IMR-90 (cell line): ENCODE measurements at regions not wholly inside any gene's neighbourhood (a gene's known extent, or its start where the extent isn't known, plus 50 kb on each side); places are given as distances from the start of the nearest gene placed in this dataset.
"Not testable (repeated sequence)": the region's sequence is repeated elsewhere in the genome, so short reads cannot be mapped to it uniquely, and the experiment has no call there.

ENCODE experiments used
- ATAC-seq: fragments of 200-7000 bp; cut with Tn5 transposase; 2 replicates; pipeline ENCODE4 v1.9.1; 2020; ENCODE audit warnings: low read depth, mild to moderate bottlenecking, moderate library complexity
- BruUV-seq: library from RNA; stranded (reverse); fragments of 400-500 nt; replicated peaks from 2 replicates; lab custom pipeline; 2021; lab: Mats Ljungman, UMichigan
- CTCF ChIA-PET: fragments of 300-600 bp; formaldehyde crosslinking; extraction: SDS; loops from one replicate; lab custom pipeline; 2021; ENCODE audit warnings: antibody characterized with exemption; lab: Yijun Ruan, JAX
- POLR2A ChIA-PET: fragments of 300-600 bp; sonication (Branson Sonifier 250); formaldehyde crosslinking; loops from one replicate; lab custom pipeline; 2022; ENCODE audit warnings: antibody characterized with exemption; ENCODE audit not compliant: unreplicated experiment; lab: Charles Lee
- DNase-seq: peaks from one replicate; pipeline ENCODE4 v3.0.0; 2013
- H2AFZ ChIP-seq: replicated peaks from 2 replicates; pipeline ENCODE3; 2013; ENCODE audit warnings: low read length, mild to moderate bottlenecking; ENCODE audit not compliant: poor library complexity
- H2AK5ac ChIP-seq: 2 replicates; pipeline ENCODE4 v1.6.1; 2013; ENCODE audit warnings: low read depth, low read length, inconsistent platforms
- H2AK9ac ChIP-seq: replicated peaks from 2 replicates; pipeline ENCODE3; 2013; ENCODE audit warnings: mild to moderate bottlenecking, low read depth, low read length, moderate library complexity; ENCODE audit not compliant: poor library complexity
- H2BK120ac ChIP-seq: 2 replicates; pipeline ENCODE4 v1.6.1; 2013; ENCODE audit warnings: low read depth, low read length, inconsistent platforms
- H2BK15ac ChIP-seq: 3 replicates; pipeline ENCODE4 v1.6.1; 2013; ENCODE audit warnings: low read depth, low read length, inconsistent platforms
- H2BK20ac ChIP-seq: 2 replicates; pipeline ENCODE4 v1.6.1; 2013; ENCODE audit warnings: low read depth, mild to moderate bottlenecking, inconsistent platforms, low read length, moderate library complexity
- H2BK5ac ChIP-seq: 2 replicates; pipeline ENCODE4 v1.6.1; 2013; ENCODE audit warnings: mild to moderate bottlenecking, low read depth, low read length, inconsistent platforms; ENCODE audit not compliant: poor library complexity, severe bottlenecking
- H3K14ac ChIP-seq: replicated peaks from 2 replicates; pipeline ENCODE4 v1.6.1; 2013; ENCODE audit warnings: low read depth, low read length, inconsistent platforms
- H3K18ac ChIP-seq: 2 replicates; pipeline ENCODE4 v1.6.1; 2013; ENCODE audit warnings: low read depth, low read length, control low read depth
- H3K23ac ChIP-seq: 2 replicates; pipeline ENCODE4 v1.6.1; 2013; ENCODE audit warnings: low read depth, low read length, inconsistent platforms
- H3K27ac ChIP-seq: 2 replicates; pipeline ENCODE4 v1.5.1; 2013; ENCODE audit warnings: mild to moderate bottlenecking, control low read depth, low read length; ENCODE audit not compliant: insufficient read depth
- H3K27me3 ChIP-seq: 2 replicates; pipeline ENCODE4 v1.6.1; 2013; ENCODE audit warnings: low read length; ENCODE audit not compliant: control insufficient read depth, insufficient read depth
- H3K36me3 ChIP-seq: 2 replicates; pipeline ENCODE4 v1.6.1; 2013; ENCODE audit warnings: low read length, mixed read lengths; ENCODE audit not compliant: control insufficient read depth, insufficient read depth
- H3K4ac ChIP-seq: 2 replicates; pipeline ENCODE4 v1.6.1; 2013; ENCODE audit warnings: low read depth, low read length, inconsistent platforms
- H3K4me1 ChIP-seq: 2 replicates; pipeline ENCODE4 v1.6.1; 2013; ENCODE audit warnings: low read length, mixed read lengths; ENCODE audit not compliant: control insufficient read depth, insufficient read depth
- H3K4me2 ChIP-seq: 2 replicates; pipeline ENCODE4 v1.6.1; 2013; ENCODE audit warnings: low read depth, mild to moderate bottlenecking, control low read depth, low read length, moderate library complexity
- H3K4me3 ChIP-seq: 2 replicates; pipeline ENCODE4 v1.5.1; 2013; ENCODE audit warnings: low read depth, mild to moderate bottlenecking, control low read depth, low read length, moderate library complexity; ENCODE audit not compliant: insufficient read depth
- H3K56ac ChIP-seq: 2 replicates; pipeline ENCODE4 v1.6.1; 2013; ENCODE audit warnings: low read length, inconsistent platforms; ENCODE audit not compliant: insufficient read depth; ENCODE audit errors: extremely low read depth
- H3K79me1 ChIP-seq, 2 experiments: 2 replicates each; pipeline ENCODE4 v1.6.1; 2013; ENCODE audit warnings: low read length in 2 of 2, inconsistent platforms in 1 of 2, low read depth in 1 of 2
- H3K9ac ChIP-seq: 2 replicates; pipeline ENCODE4 v1.6.1; 2013; ENCODE audit warnings: low read depth, low read length, control low read depth
- H3K9me1 ChIP-seq: 2 replicates; pipeline ENCODE4 v1.6.1; 2013; ENCODE audit warnings: low read length, inconsistent platforms; ENCODE audit not compliant: insufficient read depth
- H3K9me3 ChIP-seq: 2 replicates; pipeline ENCODE4 v1.6.1; 2013; ENCODE audit warnings: low read length; ENCODE audit not compliant: control insufficient read depth, insufficient read depth
- H4K20me1 ChIP-seq: 2 replicates; pipeline ENCODE4 v1.6.1; 2013; ENCODE audit warnings: low read length, inconsistent platforms; ENCODE audit not compliant: insufficient read depth
- H4K5ac ChIP-seq: 2 replicates; pipeline ENCODE4 v1.6.1; 2013; ENCODE audit warnings: mild to moderate bottlenecking, low read depth, low read length, control low read depth
- H4K8ac ChIP-seq, 2 experiments: 2 replicates each; pipeline ENCODE4 v1.6.1; 2013; ENCODE audit warnings: low read depth in 2 of 2, low read length in 2 of 2, control low read depth in 1 of 2, inconsistent platforms in 1 of 2
- H4K91ac ChIP-seq: 2 replicates; pipeline ENCODE4 v1.6.1; 2013; ENCODE audit warnings: low read depth, low read length, inconsistent platforms; ENCODE audit not compliant: insufficient read depth
- WGBS, 2 experiments: methylation state at CpG; one replicate each; pipeline versions ENCODE4 v1.1.5 to v1.1.7; 2013; ENCODE audit warnings: missing lambda C conversion rate in 2 of 2; ENCODE audit not compliant: insufficient read length in 1 of 2; ENCODE audit errors: extremely low coverage in 2 of 2; 5-methylcytosine and 5-hydroxymethylcytosine counted together
- dilution Hi-C: fragments of 300-500 bp; cut with HindIII; formaldehyde crosslinking; loops from one replicate; pipeline ENCODE4 v1.14.3; 2018; ENCODE audit warnings: low sequenced_read_pairs; ENCODE audit not compliant: unreplicated experiment
- in situ Hi-C: fragments of 300-500 bp; cut with MboI; formaldehyde crosslinking; loops from 3 replicates; pipeline ENCODE4 v1.14.3; 2019; ENCODE audit warnings: low sequenced_read_pairs, inconsistent platforms, mixed read lengths
- intact Hi-C: fragments of 100-400 bp; cut with micrococcal nuclease; formaldehyde crosslinking; loops from 2 replicates; pipeline ENCODE4 v1.10.0; 2022

GRCh38 chr13:16201202-16201601, 2980.4 kb downstream of the TUBA3C start:
- BruUV-seq: not testable (repeated sequence)

GRCh38 chr13:16160609-16161008, 3021.0 kb downstream of the TUBA3C start:
- H2BK5ac ChIP-seq, CTCF ChIA-PET, H3K27ac ChIP-seq, H3K36me3 ChIP-seq, intact Hi-C loops, H3K4me1 ChIP-seq, H3K9ac ChIP-seq, ATAC-seq, H3K4ac ChIP-seq, H3K79me1 ChIP-seq, H3K9me3 ChIP-seq, H3K9me1 ChIP-seq, H3K14ac ChIP-seq, H3K18ac ChIP-seq, H4K8ac ChIP-seq, H2AK5ac ChIP-seq, H2BK15ac ChIP-seq, H4K5ac ChIP-seq, dilution Hi-C loops, BruUV-seq, H2BK120ac ChIP-seq, H3K4me2 ChIP-seq, H2BK20ac ChIP-seq, H4K91ac ChIP-seq, H4K20me1 ChIP-seq, POLR2A ChIA-PET, H3K4me3 ChIP-seq, in situ Hi-C loops, H2AK9ac ChIP-seq, DNase-seq, H3K56ac ChIP-seq, H3K23ac ChIP-seq, H3K27me3 ChIP-seq, H2AFZ ChIP-seq: not testable (repeated sequence)
- no CpG with 5 or more reads among the region's 6 CpGs for WGBS, 2 experiments

More at GRCh38 chr13:16201202-16201601, 2980.4 kb downstream of the TUBA3C start:
- H3K36me3 ChIP-seq, H3K9me1 ChIP-seq, H3K4me2 ChIP-seq, H3K9ac ChIP-seq, POLR2A ChIA-PET, H3K9me3 ChIP-seq, H3K14ac ChIP-seq, H2BK5ac ChIP-seq, H3K18ac ChIP-seq, H2AK5ac ChIP-seq, H3K27me3 ChIP-seq, H3K4me3 ChIP-seq, H2BK120ac ChIP-seq, in situ Hi-C loops, H2BK15ac ChIP-seq, H4K20me1 ChIP-seq, H2BK20ac ChIP-seq, H2AFZ ChIP-seq, H2AK9ac ChIP-seq, H3K27ac ChIP-seq, CTCF ChIA-PET, H4K5ac ChIP-seq, H4K8ac ChIP-seq, DNase-seq, H3K56ac ChIP-seq, ATAC-seq, dilution Hi-C loops, H4K91ac ChIP-seq, H3K4me1 ChIP-seq, H3K79me1 ChIP-seq, H3K23ac ChIP-seq, H3K4ac ChIP-seq, intact Hi-C loops: not testable (repeated sequence)
- 0% methylated on average over 1 of the region's 4 CpGs; no CpG with 5 or more reads in 1 of the 2 experiments for WGBS, 2 experiments
